ENCODE measurements at regions not wholly inside any gene's neighbourhood (a gene's known extent, or its start where the extent isn't known, plus 50 kb on each side); places are given as distances from the start of the nearest gene placed in this dataset.

GRCh38 chr2:193467276-193467987, 1272.7 kb upstream of the TMEFF2 start:
- ChIA-PET CTCF (interaction anchor here (1.0 kb wide), 1 partner anchor 718 kb away, joined by 3 read pairs; no protein-coding TSS in a partner anchor), POLR2A (no interaction called here)
- DNase-seq: no peak

GRCh38 chr2:193463011-193463410, 1268.3 kb upstream of the TMEFF2 start:
- Histone ChIP-seq H3K9me2 (no peaks in the 10 kb centered on the region; the same call in 1 of the 2 replicates), H3K27me3 (ENCODE audit: insufficient read depth) (no peaks in the 10 kb centered on the region), H3F3A (replicated peaks; ENCODE audit: insufficient read depth) (no peaks in the 10 kb centered on the region), H4K20me1 (ENCODE audit: insufficient read depth) (no peaks in the 10 kb centered on the region), H3K4me3 (ENCODE audit: low read depth in 2 of 2, low read length in 1 of 2) (no peak overlapping the region), H3K4me2 (no peak overlapping the region), H3K79me2 (ENCODE audit: insufficient read depth) (no peaks in the 10 kb centered on the region), H3K36me3 (replicated peaks in 1 of 2; ENCODE audit: control insufficient read depth in 1 of 2, insufficient read depth in 2 of 2, low read length in 1 of 2) (no peaks in the 10 kb centered on the region), H3K27ac (ENCODE audit: low read depth in 2 of 2, low read length in 1 of 2) (peak overlapping the region in 1 of 2 experiments; percentile 32; a peak in 1 of 4 replicates), H3K9ac (no peak overlapping the region), H3K9me3 (no peaks in the 10 kb centered on the region), H3K4me1 (ENCODE audit: control insufficient read depth in 1 of 2, insufficient read depth in 2 of 2, low read depth in 1 of 2, low read length in 1 of 2) (no peaks in the 10 kb centered on the region), H2AFZ (ENCODE audit: low read depth) (no peak overlapping the region)
- 42% methylated on average over 3 of the region's 3 CpGs for WGBS (ENCODE audit: low lambda C conversion rate)
- DNase-seq: no peak
- CTCF ChIA-PET: no interaction called here
- POLR2A ChIA-PET: no interaction called here
- TF ChIP-seq TCF12 (IDR thresholded peaks at IDR 0.05): no peak
- TF ChIP-seq EZH2phosphoT487 (IDR thresholded peaks at IDR 0.05; ENCODE audit: borderline replicate concordance, low read depth): no peak
- no peak for TF ChIP-seq POLR2AphosphoS5 (IDR thresholded peaks at IDR 0.05; ENCODE audit: low read depth, low read length)
- no peak for TF ChIP-seq RAD21 (IDR thresholded peaks at IDR 0.05; ENCODE audit: low read length)
- TF ChIP-seq CTCF (IDR thresholded peaks at IDR 0.05): no peak
- TF ChIP-seq TEAD4 (IDR thresholded peaks at IDR 0.05; ENCODE audit: borderline replicate concordance, insufficient read depth): no peak
- TF ChIP-seq ZBTB33 (IDR thresholded peaks at IDR 0.05; ENCODE audit: borderline replicate concordance, low read depth): no peak
- TF ChIP-seq FOXM1 (IDR thresholded peaks at IDR 0.05; ENCODE audit: low read depth): no peak
- TF ChIP-seq YY1 (IDR thresholded peaks at IDR 0.05; ENCODE audit: low read depth): no peak

More at GRCh38 chr2:193467276-193467987, 1272.7 kb upstream of the TMEFF2 start:
- Histone ChIP-seq H3K4me1 (ENCODE audit: control insufficient read depth in 1 of 2, insufficient read depth in 2 of 2, low read depth in 1 of 2, low read length in 1 of 2) (no peaks in the 10 kb centered on the region), H3K4me2 (no peak overlapping the region), H3K27ac (ENCODE audit: low read depth in 2 of 2, low read length in 1 of 2) (no peak overlapping the region), H3K9me3 (no peaks in the 10 kb centered on the region), H3K9me2 (no peaks in the 10 kb centered on the region), H4K20me1 (ENCODE audit: insufficient read depth) (no peaks in the 10 kb centered on the region), H2AFZ (ENCODE audit: low read depth) (no peak overlapping the region), H3K4me3 (ENCODE audit: low read depth in 2 of 2, low read length in 1 of 2) (no peak overlapping the region), H3K9ac (no peak overlapping the region), H3F3A (replicated peaks; ENCODE audit: insufficient read depth) (no peaks in the 10 kb centered on the region), H3K79me2 (ENCODE audit: insufficient read depth) (no peaks in the 10 kb centered on the region), H3K27me3 (ENCODE audit: insufficient read depth) (no peaks in the 10 kb centered on the region), H3K36me3 (replicated peaks in 1 of 2; ENCODE audit: control insufficient read depth in 1 of 2, insufficient read depth in 2 of 2, low read length in 1 of 2) (no peaks in the 10 kb centered on the region)
- no peak for TF ChIP-seq ELF1 (IDR thresholded peaks at IDR 0.05)
- TF ChIP-seq FOXM1 (IDR thresholded peaks at IDR 0.05; ENCODE audit: low read depth): no peak
- no peak for TF ChIP-seq RAD21 (IDR thresholded peaks at IDR 0.05; ENCODE audit: low read length)
- no peak for TF ChIP-seq TAF1 (IDR thresholded peaks at IDR 0.05; ENCODE audit: borderline replicate concordance, low read depth, low read length)
- TF ChIP-seq POLR2AphosphoS5 (IDR thresholded peaks at IDR 0.05; ENCODE audit: low read depth, low read length): no peak
- no peak for TF ChIP-seq IRF3 (IDR thresholded peaks at IDR 0.05; ENCODE audit: low read depth, low read length)
- no peak for TF ChIP-seq MAX (IDR thresholded peaks at IDR 0.05; ENCODE audit: low read depth)
- no peak for TF ChIP-seq RFX5 (IDR thresholded peaks at IDR 0.05; ENCODE audit: low read length)
- no peak for TF ChIP-seq TCF12 (IDR thresholded peaks at IDR 0.05)
- TF ChIP-seq TEAD4 (IDR thresholded peaks at IDR 0.05; ENCODE audit: borderline replicate concordance, insufficient read depth): no peak
- no peak for TF ChIP-seq FOXJ3 (CRISPR knock-in tag; IDR thresholded peaks at IDR 0.05)
- no peak for TF ChIP-seq YY1 (IDR thresholded peaks at IDR 0.05; ENCODE audit: low read depth)
- TF ChIP-seq EZH2phosphoT487 (IDR thresholded peaks at IDR 0.05; ENCODE audit: borderline replicate concordance, low read depth): no peak
- TF ChIP-seq ZBTB33 (IDR thresholded peaks at IDR 0.05; ENCODE audit: borderline replicate concordance, low read depth): no peak
- no peak for TF ChIP-seq FOSL2 (IDR thresholded peaks at IDR 0.05; ENCODE audit: borderline replicate concordance, low read depth)
